GM18858 (cell line): ENCODE measurements at regions not wholly inside any gene's neighbourhood (a gene's known extent, or its start where the extent isn't known, plus 50 kb on each side); places are given as distances from the start of the nearest gene placed in this dataset.
"Not testable (repeated sequence)": the region's sequence is repeated elsewhere in the genome, so short reads cannot be mapped to it uniquely, and the experiment has no call there.

Source experiments
- ATAC-seq: cut with Tn5 transposase; IDR thresholded peaks from one replicate; pipeline ENCODE4 v1.9.1; 2021; ENCODE audit not compliant: unreplicated experiment

DNA sequence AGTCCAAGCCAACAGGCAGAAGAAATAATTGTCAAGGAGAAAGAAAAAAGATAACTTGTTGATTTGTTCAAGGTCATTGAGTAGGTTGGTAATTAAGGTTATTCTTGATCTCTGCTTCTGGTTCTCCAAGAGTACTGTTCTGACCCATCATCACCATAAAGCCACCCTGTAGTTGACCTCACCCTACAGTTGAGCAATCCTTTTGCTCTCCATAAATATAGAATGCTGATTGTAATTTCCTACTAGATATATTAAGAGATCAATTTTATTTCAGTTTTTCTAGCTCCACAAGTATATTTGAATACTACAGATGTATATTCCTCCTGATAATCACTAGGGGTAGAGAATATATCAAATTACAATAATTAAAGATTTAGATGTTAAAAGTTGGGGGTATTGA, 350.5 kb upstream of the PDE3A start:
- ATAC-seq: no peak

DNA sequence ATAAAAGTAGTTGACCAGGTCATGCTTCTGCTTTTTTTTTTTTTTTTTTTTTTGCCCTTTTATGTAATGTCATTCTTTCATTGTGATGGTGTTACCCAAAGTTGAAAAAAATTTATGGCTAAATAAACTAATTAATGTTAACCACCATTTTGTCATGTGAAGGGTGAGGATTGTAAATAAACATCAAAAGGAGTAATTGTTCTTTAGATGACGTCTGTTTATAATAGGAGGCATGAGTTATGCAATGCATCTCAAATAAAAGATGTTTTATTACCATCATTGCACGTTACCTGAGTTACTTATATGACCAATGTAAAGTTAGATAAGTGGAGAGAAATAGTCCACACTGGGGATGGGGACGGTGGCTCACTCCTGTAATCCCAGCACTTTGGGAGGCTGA, 349.9 kb upstream of the PDE3A start:
- ATAC-seq: no peak

DNA sequence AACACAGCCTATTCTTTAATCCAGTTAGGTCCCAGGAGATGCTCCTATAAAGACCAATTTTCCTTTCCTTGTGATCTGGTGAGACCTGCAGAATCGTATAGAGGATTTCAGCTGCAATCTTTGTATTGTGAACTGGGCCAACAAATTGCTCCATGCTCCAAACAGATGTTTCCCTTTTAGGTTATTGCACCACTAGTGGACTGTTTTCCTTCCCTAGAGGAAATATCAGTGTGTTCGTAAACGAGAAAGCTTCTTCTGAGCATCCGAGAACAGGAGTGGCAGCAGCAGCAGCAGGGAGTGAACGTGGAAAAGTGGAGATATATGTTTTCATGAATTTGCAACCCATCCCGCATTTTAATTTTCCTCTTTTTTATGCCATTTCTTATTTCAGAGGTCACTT, 344.1 kb upstream of the PDE3A start:
- ATAC-seq: no peak

DNA sequence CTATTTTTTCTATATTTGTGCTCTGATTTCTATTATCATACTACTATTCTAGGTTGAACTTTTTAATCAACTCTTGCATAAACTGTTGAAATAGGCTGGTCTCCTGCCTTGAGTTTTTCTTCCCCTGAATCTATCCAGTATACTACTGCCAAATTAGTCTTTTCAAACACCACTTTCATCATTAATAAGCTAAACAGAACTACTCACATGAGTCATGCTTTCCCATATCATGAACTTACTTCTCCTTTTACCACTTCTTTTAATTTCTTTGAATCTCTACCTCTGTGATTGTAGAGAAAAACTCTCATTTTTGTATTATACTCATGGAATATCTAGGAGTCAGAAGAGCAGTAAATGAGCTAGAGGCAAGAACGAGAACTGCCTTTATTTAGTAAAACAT, 340.3 kb upstream of the PDE3A start:
- ATAC-seq: no peak

DNA sequence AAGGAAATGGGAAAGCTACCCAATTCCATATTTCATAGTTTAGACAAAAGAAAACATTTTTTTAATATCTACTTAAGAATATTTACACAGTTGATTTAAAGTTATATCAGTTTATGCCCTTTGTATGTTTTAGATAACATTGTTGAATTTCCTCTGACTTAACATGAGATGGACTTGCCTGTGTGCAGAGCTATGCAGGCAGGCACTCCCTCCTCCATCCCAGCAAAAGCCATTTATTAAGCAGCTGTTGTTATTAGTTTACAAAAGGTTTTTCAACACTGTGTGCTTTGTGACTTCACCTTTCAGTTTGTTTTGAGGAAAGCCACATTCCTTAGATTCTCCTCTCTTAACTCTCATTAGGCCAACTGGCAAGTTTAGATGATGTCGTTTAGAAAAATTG, 337.5 kb upstream of the PDE3A start:
- no peak for ATAC-seq

DNA sequence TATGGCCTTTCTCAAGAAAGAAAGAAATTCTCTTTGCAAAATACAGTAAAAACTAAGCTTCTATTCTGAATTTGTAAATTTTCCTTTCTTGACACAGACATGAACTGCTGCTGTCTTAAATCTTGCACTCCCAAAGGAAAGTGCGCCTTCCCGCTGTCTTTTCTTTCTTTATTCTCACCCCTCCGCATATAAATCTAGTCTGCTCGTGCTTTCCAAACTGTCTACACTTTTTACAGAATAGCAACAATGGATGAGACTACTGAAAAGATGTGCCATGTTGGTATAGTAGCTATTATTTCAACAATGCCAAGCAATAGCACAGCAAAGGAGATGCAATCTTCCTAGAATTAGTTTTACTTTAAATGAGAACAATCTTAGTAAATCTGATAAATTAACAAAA, 328.8 kb upstream of the PDE3A start:
- no peak for ATAC-seq

DNA sequence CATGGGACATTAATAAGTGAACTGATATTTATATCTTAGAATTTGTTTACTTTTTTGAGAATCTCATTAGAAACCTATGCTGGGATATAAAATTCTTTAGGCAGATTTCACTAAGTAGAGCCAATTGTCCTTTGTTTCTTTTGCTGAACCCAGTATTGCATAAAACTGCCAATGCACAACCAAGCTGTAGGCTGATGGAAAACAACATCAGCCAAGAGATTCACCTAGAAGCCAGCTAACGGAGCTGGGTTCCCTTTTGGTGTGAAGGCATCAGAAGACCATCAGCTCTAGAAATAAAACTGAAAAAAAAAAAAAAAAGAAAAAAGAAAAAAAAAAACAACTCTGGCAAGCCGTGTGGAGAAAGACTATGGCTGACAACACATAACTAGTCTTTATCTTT, 328.2 kb upstream of the PDE3A start:
- ATAC-seq: no peak

DNA sequence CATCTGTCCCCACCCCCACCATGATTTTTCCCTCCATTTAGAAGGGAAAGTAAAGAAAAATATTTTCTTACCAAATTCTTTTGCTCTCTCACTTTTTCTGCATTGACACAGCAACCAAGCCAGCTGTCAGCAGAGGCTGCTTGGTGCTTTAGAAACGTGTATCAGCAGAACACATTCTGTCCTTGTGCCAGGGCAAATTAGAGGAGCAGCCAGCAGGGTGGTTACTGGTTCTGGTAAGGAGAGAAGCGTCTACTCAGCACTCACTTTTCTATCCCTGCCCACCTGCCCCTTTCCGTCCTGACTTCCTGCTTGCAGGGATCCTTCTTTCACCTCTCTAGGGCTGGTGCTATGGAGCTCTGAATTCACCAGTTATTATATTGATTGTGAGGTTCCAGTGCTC, 327.5 kb upstream of the PDE3A start:
- ATAC-seq: no peak

DNA sequence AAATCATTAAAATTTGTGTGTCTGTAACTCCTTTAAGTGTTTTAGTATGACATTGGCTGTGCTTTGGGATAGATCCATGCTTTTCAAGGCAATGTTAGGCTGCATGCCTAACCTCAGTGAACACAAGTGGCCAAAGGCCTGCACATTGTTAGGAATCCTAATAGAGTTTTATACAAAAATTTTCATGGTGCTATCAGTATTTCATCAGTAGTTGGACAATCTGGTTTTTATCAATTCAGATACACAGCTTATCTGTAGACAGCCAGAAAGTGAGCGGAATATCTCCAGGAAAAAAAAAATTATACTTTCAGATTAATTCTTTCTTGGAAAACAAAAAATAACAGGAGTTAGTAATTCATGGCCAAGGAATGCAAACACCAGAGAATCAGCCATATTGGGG, 324.0 kb upstream of the PDE3A start:
- ATAC-seq: no peak

DNA sequence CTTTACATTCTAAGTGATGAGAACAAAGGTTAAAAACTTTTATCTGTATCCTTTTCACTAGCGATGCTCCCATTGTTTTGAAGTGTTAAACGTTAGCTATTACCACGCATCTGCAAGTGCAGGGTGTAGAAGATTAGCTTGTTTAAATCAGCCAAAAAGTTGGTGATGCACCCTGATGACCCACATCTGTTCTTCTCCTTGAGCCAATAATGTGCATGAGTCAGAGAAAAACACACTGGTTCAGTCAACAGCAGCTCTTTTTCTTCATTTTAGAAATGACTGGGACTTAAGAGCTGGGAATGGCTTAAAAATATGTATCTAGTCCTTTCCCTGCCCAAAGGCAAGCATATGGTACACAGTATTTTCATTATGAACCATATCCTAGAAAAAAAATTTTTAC, 323.5 kb upstream of the PDE3A start:
- ATAC-seq: no peak

DNA sequence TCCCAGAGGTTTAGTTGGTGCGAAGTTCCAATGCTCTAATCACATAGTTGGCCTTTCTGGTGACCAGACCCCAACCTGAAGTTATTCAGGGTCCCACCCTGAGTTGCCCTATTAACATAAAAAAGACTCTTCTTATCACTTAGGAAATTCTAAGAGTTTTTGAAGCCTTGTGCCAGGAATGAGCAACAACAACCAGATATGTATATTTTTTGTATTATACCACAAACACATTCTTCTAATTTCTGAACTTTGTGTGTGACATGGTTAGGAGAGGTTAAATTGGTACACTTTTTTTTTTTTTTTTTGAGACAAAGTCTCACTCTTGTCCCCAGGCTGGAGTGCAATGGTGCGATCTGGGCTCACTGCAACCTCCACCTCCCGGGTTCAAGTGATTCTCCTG, 320.4 kb upstream of the PDE3A start:
- no peak for ATAC-seq

DNA sequence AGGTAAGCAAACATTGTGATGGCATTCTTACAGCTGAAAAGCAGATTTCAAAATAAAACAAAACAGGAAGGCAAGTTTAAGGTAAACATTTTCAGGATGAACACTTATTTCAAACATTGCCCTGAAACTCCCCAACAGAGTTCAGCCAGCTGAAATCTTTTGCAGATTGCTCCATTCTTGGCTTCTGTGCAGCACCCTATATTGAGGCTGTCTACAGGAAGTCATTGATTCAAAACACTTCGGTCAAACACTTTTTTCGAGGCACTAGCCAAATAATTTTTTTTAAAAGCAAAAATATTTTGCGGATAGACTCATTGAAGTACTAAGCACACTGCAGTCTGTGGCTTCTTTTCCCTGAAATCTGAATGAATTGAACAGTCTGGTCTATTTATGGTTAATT, 318.1 kb upstream of the PDE3A start:
- no peak for ATAC-seq

DNA sequence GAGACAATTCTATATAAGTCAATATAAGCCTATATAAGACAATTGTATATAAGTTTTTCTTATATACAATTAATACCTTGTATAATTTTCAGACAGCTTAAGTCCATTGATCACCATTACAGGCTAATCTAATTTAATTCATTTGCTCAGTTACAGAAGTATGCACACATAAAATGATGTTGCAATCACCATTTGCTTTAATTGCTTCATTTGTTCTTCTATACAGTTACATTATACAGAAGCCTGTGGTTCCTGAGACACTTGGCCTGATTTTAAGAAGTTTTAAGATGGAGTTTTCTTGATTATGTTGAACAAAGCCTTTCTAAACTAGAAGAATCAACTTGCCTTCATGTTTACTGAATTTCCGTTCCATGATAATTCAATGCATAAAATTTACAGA, 314.6 kb upstream of the PDE3A start:
- ATAC-seq: no peak

DNA sequence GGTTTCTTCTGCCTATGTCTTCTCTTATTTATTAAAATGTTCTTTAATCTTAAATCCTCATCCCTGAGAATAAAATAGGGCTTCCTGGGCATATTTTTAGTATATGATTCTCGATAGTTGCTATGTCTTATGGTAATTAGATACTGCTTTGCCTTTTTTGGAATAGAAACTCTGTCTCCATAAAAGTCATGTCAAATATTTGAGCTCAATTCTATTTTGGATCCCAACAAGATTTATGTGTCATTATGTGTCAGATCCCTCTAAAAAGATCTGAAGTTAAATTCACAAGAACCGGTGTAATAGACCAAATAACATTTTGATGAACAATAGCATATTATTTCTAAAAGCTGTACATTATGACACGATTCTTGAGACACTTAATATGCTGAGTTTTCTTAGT, 312.5 kb upstream of the PDE3A start:
- no peak for ATAC-seq

DNA sequence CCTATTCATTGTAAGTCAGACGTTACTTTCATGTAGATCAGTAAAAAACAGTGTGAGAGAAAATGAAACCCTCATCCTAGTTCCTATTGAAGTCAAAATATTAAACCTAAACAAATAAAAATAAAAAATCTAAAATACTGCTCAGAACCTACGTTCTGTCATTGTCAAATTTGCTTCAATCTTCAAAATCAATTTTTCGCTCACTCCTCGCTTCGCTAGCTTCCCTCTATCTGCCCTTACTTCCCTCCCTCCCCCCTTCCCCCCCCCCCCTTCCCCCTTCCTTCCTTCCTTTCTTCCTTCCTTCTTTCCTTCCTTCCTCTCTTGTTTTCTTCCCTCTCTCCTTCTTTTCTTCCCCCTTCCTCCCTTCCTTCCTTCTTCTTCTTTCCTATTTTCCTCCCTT, 310.9 kb upstream of the PDE3A start:
- ATAC-seq: no peak

DNA sequence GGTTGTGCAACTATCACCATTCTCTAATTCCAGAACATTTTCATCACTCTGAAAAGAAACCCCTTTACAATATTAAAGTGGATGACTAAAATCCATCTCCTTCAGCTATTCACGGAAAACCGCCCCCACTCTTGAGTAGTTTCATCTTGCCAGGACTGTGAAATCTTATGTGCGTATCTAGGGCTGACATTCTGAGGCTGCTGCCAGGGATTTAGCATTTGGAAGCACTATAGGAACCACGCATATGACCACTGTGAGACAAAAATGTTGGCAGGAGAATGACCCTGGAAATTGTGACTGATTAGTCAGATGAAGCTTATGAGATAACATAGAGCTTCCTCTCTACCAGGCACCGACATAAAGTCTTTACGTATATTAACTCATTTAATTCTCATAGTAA, 305.2 kb upstream of the PDE3A start:
- ATAC-seq: no peak

DNA sequence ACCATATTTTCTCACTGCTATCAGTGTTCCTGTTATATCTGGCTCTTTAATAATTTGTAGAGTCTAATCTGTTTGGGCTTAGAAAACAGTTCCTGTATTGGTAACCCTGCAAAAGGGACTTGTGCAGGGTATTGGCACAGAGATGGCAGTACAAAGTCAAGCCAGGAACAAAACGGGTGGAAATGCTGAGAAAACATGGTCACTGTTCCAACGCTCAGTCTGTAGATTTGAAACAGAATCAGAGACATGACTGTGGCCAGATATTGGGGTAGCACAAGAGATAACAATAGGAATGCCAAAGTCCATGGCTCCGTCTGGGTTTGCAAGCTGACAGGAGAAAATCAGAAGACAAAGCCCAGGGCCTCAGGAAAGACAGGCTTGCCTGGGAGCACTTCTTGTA, 290.7 kb upstream of the PDE3A start:
- ATAC-seq: no peak

DNA sequence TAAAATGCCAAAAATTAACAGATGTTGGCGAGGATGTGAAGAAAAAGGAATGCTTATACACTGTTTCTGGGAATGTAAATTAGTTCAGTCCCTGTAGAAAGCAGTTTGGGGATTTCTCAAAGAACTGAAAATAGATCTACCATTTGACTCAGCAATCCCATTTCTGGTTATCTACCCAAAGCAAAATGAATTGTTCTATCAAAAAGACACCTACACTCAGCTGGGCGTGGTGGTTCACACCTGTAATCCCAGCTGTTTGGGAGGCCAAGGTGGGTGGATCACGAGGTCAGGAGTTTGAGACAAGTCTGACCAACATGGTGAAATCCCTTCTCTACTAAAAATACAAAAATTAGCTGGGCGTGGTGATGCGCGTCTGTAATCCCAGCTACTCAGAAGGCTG, 279.3 kb upstream of the PDE3A start:
- ATAC-seq: no peak

DNA sequence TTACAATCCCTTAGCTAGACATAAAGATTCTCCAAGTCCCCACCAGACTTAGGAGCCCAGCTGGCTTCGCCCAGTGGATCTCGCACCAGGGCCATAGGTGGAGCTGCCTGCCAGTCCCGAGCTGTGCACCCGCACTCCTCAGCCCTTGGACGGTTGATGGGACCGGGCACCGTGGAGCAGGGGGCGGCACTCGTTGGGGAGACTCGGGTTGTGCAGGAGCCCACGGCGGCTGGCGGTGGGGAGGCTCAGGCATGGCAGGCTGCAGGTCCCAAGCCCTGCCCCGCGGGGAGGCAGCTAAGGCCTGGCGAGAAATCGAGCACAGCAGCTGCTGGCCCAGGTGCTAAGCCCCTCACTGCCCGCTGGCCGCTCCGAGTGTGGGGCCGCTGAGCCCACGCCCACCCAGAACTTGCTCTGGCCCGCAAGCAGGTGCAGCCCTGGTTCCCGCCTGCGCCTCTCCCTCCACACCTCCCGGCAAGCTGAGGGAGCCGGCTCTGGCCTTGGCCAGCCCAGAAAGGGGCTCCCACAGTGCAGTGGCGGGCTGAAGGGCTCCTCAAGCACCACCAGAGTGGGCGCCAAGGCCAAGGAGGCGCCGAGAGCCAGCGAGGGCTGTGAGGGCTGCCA, 275.0 kb upstream of the PDE3A start:
- ATAC-seq: not testable (repeated sequence)

DNA sequence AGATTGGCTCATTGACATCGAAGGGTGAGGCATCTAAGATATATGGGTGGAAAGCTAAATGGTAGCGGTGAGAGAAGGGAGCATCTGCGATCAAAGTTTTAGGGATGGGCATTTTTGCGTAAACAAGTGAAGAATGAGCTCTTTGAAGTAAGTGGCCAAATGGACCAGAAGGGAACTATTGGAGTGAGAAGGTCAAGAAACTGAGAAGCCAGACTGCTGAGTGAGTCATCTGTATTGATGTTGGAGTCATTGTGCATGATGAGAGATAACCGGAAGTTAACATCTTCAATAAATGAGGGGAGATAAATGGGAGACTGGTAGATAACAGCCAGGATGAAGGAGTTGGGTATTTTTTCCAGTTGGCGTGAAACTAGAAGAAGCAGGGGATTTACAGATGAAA, 271.9 kb upstream of the PDE3A start:
- no peak for ATAC-seq

DNA sequence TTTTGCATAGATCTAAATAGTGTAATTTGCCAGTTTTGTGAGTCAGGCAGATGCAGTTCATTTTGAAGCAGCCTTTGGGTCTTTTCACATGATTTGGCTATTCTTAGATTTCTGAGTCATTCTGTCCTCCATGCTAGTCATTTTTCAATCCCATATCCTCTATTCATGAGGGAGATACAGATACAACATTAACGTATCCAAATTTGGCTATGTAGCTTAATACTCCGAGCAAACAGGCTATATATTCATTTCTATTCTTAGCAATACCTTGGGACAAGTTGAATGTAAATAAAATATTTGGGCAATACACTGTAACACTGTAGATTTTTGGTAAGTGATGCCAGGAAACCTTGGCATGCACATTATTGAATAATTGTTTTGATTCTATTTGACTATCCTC, 270.7 kb upstream of the PDE3A start:
- ATAC-seq: no peak

DNA sequence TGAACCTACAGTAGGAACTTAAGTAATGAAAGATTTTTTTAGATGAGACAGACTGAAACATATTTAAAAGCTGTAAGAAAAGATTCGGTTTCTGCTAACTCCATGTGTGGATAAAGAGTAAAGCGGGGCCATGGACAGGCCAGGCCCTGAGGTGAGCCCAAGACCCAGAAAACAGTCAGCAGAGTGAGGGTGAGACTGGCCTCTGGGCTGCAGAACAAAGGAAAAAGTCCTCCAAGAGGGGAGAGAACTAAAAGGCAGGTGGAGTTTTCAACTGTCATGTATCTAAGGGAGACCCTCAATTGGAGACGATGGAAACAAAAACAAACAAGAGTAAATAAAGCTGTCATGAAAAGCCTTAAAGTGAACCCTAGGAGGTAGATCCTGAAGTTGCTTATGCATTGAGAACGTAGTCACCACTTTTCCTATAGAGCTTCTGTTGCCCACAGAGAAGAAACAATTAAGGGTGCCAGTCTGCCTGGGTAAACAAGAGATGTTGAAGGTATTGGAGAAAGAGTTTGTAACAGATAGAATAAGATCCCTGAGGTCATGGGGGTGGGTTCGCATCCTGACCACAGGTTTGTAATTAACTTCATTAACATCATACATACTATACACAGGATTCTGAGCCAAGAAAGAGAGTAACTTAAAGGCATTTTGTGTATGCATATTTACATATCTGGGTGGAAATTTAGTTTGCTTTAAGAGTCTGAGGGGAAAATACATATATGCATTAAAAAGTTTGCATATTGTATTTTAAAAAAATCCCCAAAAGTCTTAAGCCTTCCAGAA, 268.7 kb upstream of the PDE3A start:
- ATAC-seq: no peak

DNA sequence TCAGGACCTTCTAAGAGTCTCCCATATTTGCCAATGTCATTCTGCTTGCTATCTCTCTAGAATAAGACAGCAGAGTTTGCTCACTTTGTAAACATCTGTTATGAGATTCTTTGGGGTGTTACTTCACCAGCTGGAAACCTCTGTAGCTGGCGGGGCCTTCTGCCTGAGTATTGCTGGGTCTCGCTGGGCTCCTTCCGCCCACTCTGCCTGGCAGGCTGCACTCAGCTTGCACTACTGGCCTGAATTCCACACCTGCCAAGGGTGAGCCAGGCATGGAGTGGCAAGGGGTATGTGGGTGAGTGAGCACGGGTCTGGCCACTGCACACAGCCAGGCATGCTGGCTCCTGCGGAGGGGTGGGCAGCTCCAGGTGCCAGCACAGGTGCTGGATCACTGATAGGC, 267.3 kb upstream of the PDE3A start:
- no peak for ATAC-seq
